HUES48 (cell line): ENCODE measurements at regions not wholly inside any gene's neighbourhood (a gene's known extent, or its start where the extent isn't known, plus 50 kb on each side); places are given as distances from the start of the nearest gene placed in this dataset.

Experiments
- H3K27ac ChIP-seq: one replicate; pipeline ENCODE4 v1.7.0; 2013; ENCODE audit warnings: low read depth, low read length, inconsistent platforms
- H3K27me3 ChIP-seq: 2 replicates; pipeline ENCODE4 v1.6.1; 2013; ENCODE audit warnings: mild to moderate bottlenecking, low read length; ENCODE audit not compliant: control insufficient read depth, insufficient read depth
- H3K36me3 ChIP-seq: 2 replicates; pipeline ENCODE4 v1.6.1; 2013; ENCODE audit warnings: low read length; ENCODE audit not compliant: control insufficient read depth, insufficient read depth
- H3K4me1 ChIP-seq: 2 replicates; pipeline ENCODE4 v1.6.1; 2013; ENCODE audit warnings: mild to moderate bottlenecking, low read length; ENCODE audit not compliant: control insufficient read depth, insufficient read depth
- H3K4me3 ChIP-seq: 2 replicates; pipeline ENCODE4 v1.5.1; 2013; ENCODE audit warnings: mild to moderate bottlenecking, low read depth, low read length
- H3K9ac ChIP-seq: 2 replicates; pipeline ENCODE4 v1.6.1; 2013; ENCODE audit warnings: mild to moderate bottlenecking, low read depth, low read length, moderate library complexity
- H3K9me3 ChIP-seq: 2 replicates; pipeline ENCODE4 v1.6.1; 2013; ENCODE audit warnings: low read length; ENCODE audit not compliant: control insufficient read depth, insufficient read depth

GRCh38 chr6:44701038-44701636, 313.6 kb downstream of the CDC5L start:
- no peak overlapping the region for H3K9ac ChIP-seq
- H3K4me3 ChIP-seq = no peak overlapping the region
- no peaks in the 10 kb centered on the region for H3K36me3 ChIP-seq
- H3K9me3 ChIP-seq = no peaks in the 10 kb centered on the region
- H3K4me1 ChIP-seq = peaks cover 8% of the 10 kb centered on the region; the same call in 1 of the 2 replicates
- no peaks in the 10 kb centered on the region for H3K27me3 ChIP-seq
- no peak overlapping the region for H3K27ac ChIP-seq

- Histone ChIP-seq H3K9ac (no peak overlapping the region), H3K9me3 (no peaks in the 10 kb centered on the region), H3K4me3 (no peak overlapping the region), H3K4me1 (peaks cover 8% of the 10 kb centered on the region; the same call in 1 of the 2 replicates), H3K27ac (peak overlapping the region; percentile 3), H3K36me3 (no peaks in the 10 kb centered on the region), H3K27me3 (no peaks in the 10 kb centered on the region)
Observed at GRCh38 chr6:44701637-44702101, 314.2 kb downstream of the CDC5L start.

GRCh38 chr6:44702292-44702691, 314.8 kb downstream of the CDC5L start:
- no peaks in the 10 kb centered on the region for H3K36me3 ChIP-seq

GRCh38 chr6:44704240-44705150, 317.0 kb downstream of the CDC5L start:
- Histone ChIP-seq H3K36me3 (no peaks in the 10 kb centered on the region), H3K27ac (no peak overlapping the region), H3K9ac (no peak overlapping the region)

More at GRCh38 chr6:44702292-44702691, 314.8 kb downstream of the CDC5L start:
- no peaks in the 10 kb centered on the region for H3K27me3 ChIP-seq
- H3K4me1 ChIP-seq = peaks cover 8% of the 10 kb centered on the region; the same call in 1 of the 2 replicates
- no peaks in the 10 kb centered on the region for H3K9me3 ChIP-seq
- no peak overlapping the region for H3K9ac ChIP-seq
- peak overlapping the region; percentile 3 for H3K27ac ChIP-seq
- H3K4me3 ChIP-seq = no peak overlapping the region

GRCh38 chr6:44705596-44705995, 318.1 kb downstream of the CDC5L start:
- no peaks in the 10 kb centered on the region for H3K27me3 ChIP-seq
- H3K27ac ChIP-seq = no peak overlapping the region
- no peaks in the 10 kb centered on the region for H3K9me3 ChIP-seq
- no peaks in the 10 kb centered on the region for H3K36me3 ChIP-seq
- no peak overlapping the region for H3K9ac ChIP-seq
- H3K4me1 ChIP-seq = peaks cover 8% of the 10 kb centered on the region; the same call in 1 of the 2 replicates
- no peak overlapping the region for H3K4me3 ChIP-seq

More at GRCh38 chr6:44704240-44705150, 317.0 kb downstream of the CDC5L start:
- Histone ChIP-seq H3K27me3 (no peaks in the 10 kb centered on the region), H3K4me1 (peaks cover 8% of the 10 kb centered on the region; the same call in 1 of the 2 replicates), H3K4me3 (no peak overlapping the region), H3K9me3 (no peaks in the 10 kb centered on the region)

GRCh38 chr6:44706011-44706410, 318.5 kb downstream of the CDC5L start:
- Histone ChIP-seq H3K36me3 (no peaks in the 10 kb centered on the region), H3K4me3 (no peak overlapping the region), H3K9me3 (no peaks in the 10 kb centered on the region), H3K27me3 (no peaks in the 10 kb centered on the region), H3K4me1 (peaks cover 8% of the 10 kb centered on the region; the same call in 1 of the 2 replicates), H3K27ac (no peak overlapping the region), H3K9ac (no peak overlapping the region)

GRCh38 chr6:44708208-44708607, 320.7 kb downstream of the CDC5L start:
- H3K27me3 ChIP-seq = no peaks in the 10 kb centered on the region
- H3K36me3 ChIP-seq = no peaks in the 10 kb centered on the region
- H3K9ac ChIP-seq = no peak overlapping the region
- no peaks in the 10 kb centered on the region for H3K4me1 ChIP-seq
- H3K27ac ChIP-seq = no peak overlapping the region
- no peak overlapping the region for H3K4me3 ChIP-seq
- H3K9me3 ChIP-seq = no peaks in the 10 kb centered on the region

GRCh38 chr6:44712353-44713111, 325.0 kb downstream of the CDC5L start:
- H3K27me3 ChIP-seq = no peaks in the 10 kb centered on the region
- H3K36me3 ChIP-seq = no peaks in the 10 kb centered on the region
- H3K4me1 ChIP-seq = no peaks in the 10 kb centered on the region
- no peak overlapping the region for H3K4me3 ChIP-seq
- H3K27ac ChIP-seq = no peak overlapping the region
- H3K9ac ChIP-seq = no peak overlapping the region
- no peaks in the 10 kb centered on the region for H3K9me3 ChIP-seq

GRCh38 chr6:44715188-44715587, 327.7 kb downstream of the CDC5L start:
- no peak overlapping the region for H3K9ac ChIP-seq
- no peak overlapping the region for H3K4me3 ChIP-seq
- H3K27ac ChIP-seq = no peak overlapping the region
- H3K27me3 ChIP-seq = no peaks in the 10 kb centered on the region
- H3K4me1 ChIP-seq = no peaks in the 10 kb centered on the region
- no peaks in the 10 kb centered on the region for H3K9me3 ChIP-seq
- no peaks in the 10 kb centered on the region for H3K36me3 ChIP-seq

- H3K27me3 ChIP-seq = no peaks in the 10 kb centered on the region
- H3K4me1 ChIP-seq = no peaks in the 10 kb centered on the region
- no peak overlapping the region for H3K9ac ChIP-seq
- H3K27ac ChIP-seq = no peak overlapping the region
- no peaks in the 10 kb centered on the region for H3K9me3 ChIP-seq
- H3K4me3 ChIP-seq = no peak overlapping the region
- H3K36me3 ChIP-seq = no peaks in the 10 kb centered on the region
Observed at GRCh38 chr6:44715925-44716324, 328.4 kb downstream of the CDC5L start.
